Pancreas (tissue), 10 donors: ENCODE measurements at regions not wholly inside any gene's neighbourhood (a gene's known extent, or its start where the extent isn't known, plus 50 kb on each side); places are given as distances from the start of the nearest gene placed in this dataset.
A peak's percentile ranks its signal among the peaks of the same experiment; 100 is the strongest.
"Not testable (repeated sequence)": the region's sequence is repeated elsewhere in the genome, so short reads cannot be mapped to it uniquely, and the experiment has no call there.

Experiments
- ATAC-seq, 4 donors: fragments of 200-7000 bp; cut with Tn5 transposase; one replicate each; pipeline versions ENCODE4 v1.8.0 to v1.9.1; 2020; ENCODE audit warnings: mild to moderate bottlenecking in 4 of 4, moderate library complexity in 4 of 4
- DNase-seq, 6 donors: peaks; one replicate each; pipeline ENCODE4 v3.0.0-alpha.2; 2020
- FAIRE-seq: peaks from 2 replicates; lab custom pipeline; 2012; peaks lifted over from hg19 to GRCh38; lab: Jason Lieb, UNC
- H3K27ac ChIP-seq, 4 donors: fragments of 200-600 bp; sonication (generic); 1 replicate in 3 of 4; 2 replicates in 1 of 4; pipeline versions ENCODE4 v1.5.0 to v1.8.0; 2020
- H3K27me3 ChIP-seq, 4 donors: fragments of 200-600 bp; one replicate each; pipeline ENCODE4 v1.8.0; 2021
- H3K36me3 ChIP-seq, 3 donors: fragments of 200-600 bp; sonication (generic) in 1 of 3; one replicate each; pipeline versions ENCODE4 v1.5.0 to v1.8.0; 2020 to 2021
- H3K4me1 ChIP-seq, 3 donors: fragments of 200-600 bp; one replicate each; pipeline ENCODE4 v1.8.0; 2021
- H3K4me3 ChIP-seq, 4 donors: fragments of 200-600 bp; sonication (generic) in 2 of 4; one replicate each; pipeline versions ENCODE4 v1.5.0 to v1.8.0; 2020 to 2021
- H3K9me3 ChIP-seq, 4 donors: fragments of 200-600 bp; one replicate each; pipeline ENCODE4 v1.8.0; 2021
- CTCF ChIP-seq, 4 donors: fragments of 200-600 bp; sonication (generic) in 3 of 4; IDR thresholded peaks; one replicate each; pipeline versions ENCODE4 v1.5.0 to v1.8.0; 2021; ENCODE audit warnings: antibody characterized with exemption in 4 of 4
- WGBS, 2 donors: extraction: QIAGEN DNeasy Blood & Tissue Kit; methylation state at CpG; one replicate each; pipeline ENCODE4 v1.1.7; 2013; 5-methylcytosine and 5-hydroxymethylcytosine counted together
- intact Hi-C, 3 donors: fragments of 100-400 bp; cut with DNase I; formaldehyde crosslinking; loops; one replicate each; pipeline versions ENCODE4 v1.11.1 to v1.14.2; 2022
- donor health status: healthy with polysubstance abuse.
- donor health status: DM: no; HTN: no; CAD: no; lungs with moderate emphysema.
- donor health status: DM: no; HTN: no; CAD: no.
- donor health status: control.
- donor health status: control.
- donor health status: Bipolar disorder and iron deficiency.
- donor health status: DM: yes; HTN: yes; CAD: no.
- donor health status: DM: no; HTN: no; CAD: no.
- donor health status: DM: no; HTN: no; CAD: no.
- donor health status: DM: yes; HTN: yes; CAD: no.

DNA sequence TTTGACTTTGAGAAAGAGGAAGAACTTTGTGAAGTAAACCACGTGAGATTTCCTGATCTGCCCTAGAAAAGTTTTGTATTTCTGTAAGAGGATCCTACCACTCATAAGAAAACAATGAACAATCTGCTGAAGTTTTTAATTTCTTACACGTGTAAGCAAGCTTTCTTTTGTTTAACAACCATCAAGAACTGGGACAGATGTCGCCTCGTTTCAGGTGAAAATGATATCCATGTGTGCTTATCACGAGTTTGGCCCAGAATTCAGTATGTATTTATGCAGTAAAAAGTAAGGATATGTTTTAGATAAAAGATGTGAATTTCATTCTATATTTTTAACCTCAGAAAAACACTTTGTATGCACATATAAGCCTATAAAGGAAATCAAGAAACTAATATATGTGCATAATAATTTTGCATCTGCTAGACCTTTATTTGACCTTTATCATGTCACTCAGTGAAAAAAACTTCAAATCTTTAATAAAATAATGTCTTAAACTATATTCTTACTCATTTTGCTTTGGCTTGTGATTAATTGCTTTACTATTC, 56.9 kb upstream of the DHRS4 start:
- Histone ChIP-seq H3K27ac (no peak overlapping the region), H3K9me3 (no peaks in the 10 kb centered on the region), H3K4me3 (no peak overlapping the region), H3K27me3 (no peaks in the 10 kb centered on the region), H3K4me1 (no peaks in the 10 kb centered on the region), H3K36me3 (no peaks in the 10 kb centered on the region)
- FAIRE-seq (no peak), ATAC-seq (no peak), DNase-seq (no peak)
- intact Hi-C loops = no loop called here
- 41% methylated on average over 5 of the region's 5 CpGs for WGBS, 2 donors
- no peak for TF ChIP-seq CTCF (IDR thresholded peaks at IDR 0.05)

GRCh38 chr14:23897291-23897690, 56.3 kb upstream of the DHRS4 start:
- H3K4me1 ChIP-seq, intact Hi-C loops, ATAC-seq, H3K9me3 ChIP-seq, DNase-seq, H3K27ac ChIP-seq, H3K36me3 ChIP-seq, H3K4me3 ChIP-seq, H3K27me3 ChIP-seq: not testable (repeated sequence)
- peak; percentile 84 for FAIRE-seq
- 81 to 91% methylated on average over 2 of the region's 2 CpGs for WGBS, 2 donors

GRCh38 chr14:23898359-23898758, 55.2 kb upstream of the DHRS4 start:
- intact Hi-C loops, H3K4me3 ChIP-seq, H3K27ac ChIP-seq, H3K27me3 ChIP-seq, H3K9me3 ChIP-seq, FAIRE-seq, H3K4me1 ChIP-seq, ATAC-seq, H3K36me3 ChIP-seq: not testable (repeated sequence)
- 92 to 93% methylated on average over 12 to 20 of the region's 20 CpGs for WGBS, 2 donors
- DNase-seq = peak in 1 of 6 donors; percentile 54

DNA sequence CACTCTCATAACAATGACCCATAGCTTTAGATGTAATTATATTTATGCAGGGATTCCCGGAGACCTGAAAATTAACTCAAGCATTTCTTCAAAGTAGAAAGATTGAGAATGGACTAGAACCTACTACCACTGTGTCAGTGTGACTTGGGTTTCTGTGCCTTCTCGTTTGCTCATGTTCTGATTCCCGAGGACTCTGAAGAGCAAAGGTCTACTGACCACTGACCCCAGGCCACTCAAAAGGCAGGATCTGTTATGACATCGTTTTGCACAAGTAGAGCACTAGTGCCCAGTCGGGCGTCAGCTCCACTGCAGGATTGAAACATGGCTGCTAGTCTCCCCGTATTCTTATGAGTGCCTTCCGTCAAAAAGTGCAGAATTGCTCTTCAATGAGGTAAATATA, 53.8 kb upstream of the DHRS4 start:
- Histone ChIP-seq H3K4me3 (no peak overlapping the region), H3K27me3 (no peaks in the 10 kb centered on the region), H3K9me3 (no peaks in the 10 kb centered on the region), H3K4me1 (no peaks in the 10 kb centered on the region), H3K27ac (no peak overlapping the region), H3K36me3 (no peaks in the 10 kb centered on the region)
- no peak for TF ChIP-seq CTCF (IDR thresholded peaks at IDR 0.05)
- WGBS, 2 donors = 92 to 95% methylated on average over 8 of the region's 8 CpGs
- ATAC-seq (no peak), DNase-seq (no peak), FAIRE-seq (no peak)
- intact Hi-C loops = loop anchor here in 1 of 3 donors (10.0 kb wide), 1 partner anchor 315 kb away; no protein-coding TSS in a partner anchor

DNA sequence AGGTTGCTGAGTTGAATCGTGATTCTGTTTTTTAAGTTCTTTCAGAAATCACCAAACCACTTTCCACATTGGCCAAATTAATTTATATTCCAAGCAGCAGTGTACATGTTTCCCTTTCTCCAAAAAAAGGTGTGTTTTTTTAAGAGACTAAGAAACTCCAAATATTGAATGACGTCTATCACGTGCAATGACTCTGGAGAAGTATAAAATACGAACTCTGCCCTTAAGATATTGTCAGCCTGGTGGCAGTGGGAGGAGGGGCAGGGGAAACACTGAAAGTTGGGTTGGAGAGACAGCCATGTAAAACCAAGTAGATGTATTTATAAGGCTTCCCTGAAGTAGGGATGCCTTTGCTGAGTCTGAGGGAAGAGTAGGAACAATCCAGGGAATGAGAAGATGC, 50.1 kb upstream of the DHRS4 start:
- Histone ChIP-seq H3K4me3 (no peak overlapping the region), H3K27me3 (no peaks in the 10 kb centered on the region), H3K27ac (no peak overlapping the region), H3K36me3 (no peaks in the 10 kb centered on the region), H3K4me1 (no peaks in the 10 kb centered on the region), H3K9me3 (no peaks in the 10 kb centered on the region)
- ATAC-seq (no peak), DNase-seq (no peak), FAIRE-seq (no peak)
- no peak for TF ChIP-seq CTCF (IDR thresholded peaks at IDR 0.05)
- WGBS, 2 donors = 59 to 60% methylated on average over 4 of the region's 4 CpGs
- intact Hi-C loops = loop anchor here in 1 of 3 donors (10.0 kb wide), 1 partner anchor 319 kb away; no protein-coding TSS in a partner anchor
